Glomerular endothelial cell (primary cell): ENCODE measurements at regions not wholly inside any gene's neighbourhood (a gene's known extent, or its start where the extent isn't known, plus 50 kb on each side); places are given as distances from the start of the nearest gene placed in this dataset.

Experiments
- DNase-seq: peaks from one replicate; pipeline ENCODE4 v3.0.0-alpha.2; 2011; ENCODE audit warnings: low read depth, low spot score; ENCODE audit errors: extremely low read depth

DNA sequence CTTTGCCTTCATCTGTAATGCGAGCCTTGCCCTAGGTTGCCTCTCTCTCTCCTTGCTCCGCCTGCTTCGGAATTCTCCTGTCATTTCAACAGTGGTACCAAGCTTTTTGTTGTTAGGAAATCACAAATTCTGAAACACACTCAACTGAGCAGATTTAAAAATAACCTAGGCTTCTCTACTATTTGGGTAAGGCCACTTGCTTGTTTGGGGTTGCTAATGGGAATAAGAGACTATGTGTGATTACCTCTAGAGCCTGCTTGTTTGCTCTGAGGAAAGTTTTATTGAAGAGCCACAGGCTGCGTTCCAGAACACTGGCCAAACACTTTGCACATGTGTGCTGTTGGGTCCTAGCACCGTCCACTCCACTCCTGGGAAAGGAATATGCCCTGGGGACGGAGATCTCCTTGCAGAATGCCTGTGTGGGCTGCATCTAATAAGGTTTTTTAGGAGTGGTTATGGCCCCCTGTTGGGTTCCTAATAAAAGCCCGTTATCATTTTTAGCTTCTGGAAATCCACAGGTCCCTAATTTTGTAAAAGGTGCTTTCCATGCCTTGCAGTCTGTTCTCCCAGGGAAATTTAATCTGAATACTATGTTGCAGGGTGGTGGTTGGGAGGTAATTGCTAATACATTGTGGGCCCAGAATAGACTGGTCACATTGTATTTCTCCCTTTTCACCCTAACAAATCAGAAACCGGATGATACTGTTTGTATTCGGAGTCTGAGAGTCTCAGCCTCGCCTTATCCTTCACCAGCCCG, 68.7 kb upstream of the KLF6 start:
- no peak for DNase-seq

DNA sequence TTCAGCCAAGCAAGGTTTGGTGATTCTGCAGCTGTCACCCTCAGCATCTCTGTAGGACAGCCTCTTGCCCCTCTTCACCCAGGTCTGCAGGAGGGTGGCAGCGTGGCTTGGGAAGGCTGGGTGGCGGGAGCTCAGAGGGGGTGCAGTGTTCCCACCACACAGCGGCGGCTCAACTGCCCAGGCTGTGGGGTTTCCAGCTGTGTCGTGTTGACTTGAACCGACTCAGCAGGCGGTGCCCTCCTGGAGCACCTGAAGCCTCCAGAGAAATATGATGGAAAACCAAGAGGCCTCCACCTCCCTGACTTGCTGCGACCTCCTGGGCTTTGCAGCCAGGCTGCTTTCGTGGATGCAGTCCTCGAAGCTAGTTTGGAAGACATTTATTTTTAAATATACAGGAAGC, 68.0 kb upstream of the KLF6 start:
- no peak for DNase-seq

DNA sequence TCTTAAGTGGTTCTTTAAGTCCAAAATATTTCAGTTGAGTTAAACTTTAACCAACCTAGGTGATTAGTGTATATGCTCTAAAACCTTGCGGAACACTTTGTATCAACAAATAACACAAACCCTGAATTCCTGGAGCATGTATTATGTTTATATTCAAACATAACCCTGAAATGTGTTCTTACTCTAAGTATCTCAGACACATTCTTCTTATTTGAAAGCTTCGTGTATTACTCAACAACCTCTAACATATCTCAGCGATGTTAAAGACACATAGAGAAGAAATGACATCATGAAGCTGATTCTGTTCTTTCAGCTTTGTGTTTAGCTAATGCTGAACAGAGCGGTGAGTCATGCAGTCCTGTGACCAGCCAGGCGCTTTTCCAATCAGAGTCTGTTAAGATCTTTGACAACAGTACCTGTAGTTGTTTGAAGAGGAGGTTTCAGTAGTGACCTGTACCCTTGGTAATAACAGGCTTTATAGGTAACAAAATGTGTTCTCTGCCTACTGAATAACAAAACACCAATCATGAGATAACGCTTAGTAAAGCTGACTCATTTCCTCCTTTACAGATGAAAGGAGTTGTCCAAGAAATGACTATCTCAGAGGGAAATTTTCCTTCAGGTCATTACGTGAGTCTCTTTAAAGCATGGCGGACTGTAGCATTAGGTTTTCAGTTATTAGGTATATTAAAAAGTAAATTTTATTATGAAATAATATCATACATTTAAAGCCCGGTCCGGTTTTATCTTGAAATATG, 67.3 kb upstream of the KLF6 start:
- DNase-seq, result peak; percentile 99

DNA sequence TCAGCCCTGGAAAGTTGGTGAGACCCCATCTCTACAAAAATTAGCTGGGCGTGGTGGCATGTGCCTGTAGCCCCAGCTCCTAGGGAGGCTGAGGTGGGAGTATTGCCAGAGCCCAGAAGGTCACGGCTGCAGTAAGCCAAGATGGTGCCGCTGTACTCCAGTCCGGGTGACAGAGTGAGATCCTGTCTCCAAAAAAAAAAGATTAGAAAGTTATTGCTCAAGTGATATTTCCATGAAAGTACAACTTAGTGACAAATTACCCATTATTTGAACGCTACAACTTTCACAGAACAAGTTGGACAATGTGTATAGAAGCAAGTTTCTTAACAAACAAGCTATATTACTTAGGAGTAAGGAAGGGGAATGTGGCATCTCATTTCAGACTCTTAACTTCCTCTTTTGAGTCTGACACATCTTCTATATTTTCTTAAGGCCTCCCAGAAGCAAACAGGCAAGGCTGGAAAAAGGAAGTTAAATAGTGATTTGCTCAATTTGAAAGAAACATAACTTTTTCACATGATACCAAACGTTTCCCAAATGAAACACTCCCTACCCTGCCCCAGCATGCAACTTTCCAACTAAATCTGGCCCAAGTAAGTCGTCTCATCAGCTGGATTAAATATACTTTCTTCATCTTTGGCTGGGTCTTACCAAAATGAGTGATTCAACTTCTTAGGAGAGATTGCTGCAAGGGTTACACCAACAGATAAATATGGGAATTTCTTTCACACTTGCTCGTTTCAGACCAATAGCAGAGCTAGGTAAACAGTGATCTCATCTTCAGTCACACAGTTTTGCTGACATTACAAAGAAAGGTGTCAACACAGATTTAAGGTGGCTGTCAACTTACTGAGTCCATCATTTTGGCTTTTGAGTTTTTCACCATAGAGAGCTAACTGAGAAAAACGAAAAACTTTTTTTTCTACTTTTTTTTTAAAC, 66.3 kb upstream of the KLF6 start:
- no peak for DNase-seq

DNA sequence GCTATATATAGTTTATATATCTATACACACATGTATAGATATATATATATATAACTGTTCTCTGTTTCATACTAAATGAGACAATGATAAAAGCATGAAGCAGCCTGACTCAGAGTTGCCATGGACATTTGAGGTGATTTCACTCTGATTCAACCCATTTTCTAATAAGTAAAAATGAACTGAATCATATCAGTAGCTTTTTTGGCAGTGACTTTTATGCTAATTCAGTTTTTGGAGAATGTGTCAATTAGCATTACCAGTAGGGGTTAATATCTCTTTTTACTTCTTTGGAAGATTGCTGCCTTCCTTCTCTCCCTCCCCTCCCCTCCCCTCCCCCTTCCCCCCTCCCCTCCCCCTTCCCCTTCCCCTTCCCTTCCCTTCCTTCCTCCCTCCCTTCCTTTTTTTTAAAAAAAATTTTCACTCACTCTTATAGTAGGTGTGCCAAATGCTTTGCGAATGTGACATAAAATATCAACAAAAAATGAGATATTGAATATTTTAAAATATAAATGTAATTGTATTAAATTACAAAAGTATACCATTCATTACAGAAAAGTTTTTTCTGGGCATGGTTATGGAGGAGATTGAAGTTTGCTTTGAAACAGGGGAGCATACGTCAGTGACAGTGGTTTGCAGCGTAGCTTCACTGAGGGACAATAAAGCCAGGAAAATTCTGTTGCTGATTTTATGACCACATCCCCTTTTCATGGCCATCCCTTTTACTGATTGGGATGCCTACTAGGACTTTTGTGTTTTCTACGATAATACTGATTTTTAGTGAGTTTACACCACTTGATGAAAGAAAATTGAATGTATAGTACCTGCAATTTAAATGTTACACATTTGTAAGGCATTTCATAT, 64.0 kb upstream of the KLF6 start:
- DNase-seq, result no peak

DNA sequence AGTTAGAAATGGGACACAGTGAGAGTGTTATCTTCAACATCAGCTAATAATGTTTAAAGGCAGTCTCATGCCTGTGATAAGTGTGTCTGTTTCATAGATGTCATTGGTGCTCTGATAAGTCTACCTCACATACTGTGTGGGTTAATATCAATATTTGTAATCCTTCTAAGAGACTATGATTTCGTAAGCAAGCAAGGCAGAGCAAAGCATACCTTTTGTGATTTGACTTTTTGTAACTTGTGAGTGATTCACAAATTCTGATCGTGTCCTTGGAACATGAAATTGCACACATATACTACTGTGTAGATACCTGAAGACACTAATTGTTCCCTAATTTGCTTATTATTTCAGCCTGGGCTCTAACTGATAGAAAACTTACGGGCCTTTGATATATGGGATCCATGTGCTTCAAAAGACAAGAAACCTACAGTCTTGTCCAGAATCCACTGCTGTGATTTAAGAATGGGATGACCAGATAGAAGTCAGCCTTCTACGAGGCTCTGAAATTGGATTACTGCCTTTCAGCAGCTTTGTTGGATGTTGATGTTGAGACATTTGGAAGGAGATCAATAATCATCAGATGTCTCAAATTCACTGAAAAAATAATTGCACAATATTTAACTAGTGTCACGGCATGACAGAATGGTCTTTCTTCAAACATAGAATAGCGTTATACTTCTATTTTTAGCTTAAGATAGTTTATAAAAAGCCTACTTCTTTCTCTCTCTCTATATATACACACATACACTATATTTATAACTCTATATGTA, 63.2 kb upstream of the KLF6 start:
- DNase-seq, result no peak

DNA sequence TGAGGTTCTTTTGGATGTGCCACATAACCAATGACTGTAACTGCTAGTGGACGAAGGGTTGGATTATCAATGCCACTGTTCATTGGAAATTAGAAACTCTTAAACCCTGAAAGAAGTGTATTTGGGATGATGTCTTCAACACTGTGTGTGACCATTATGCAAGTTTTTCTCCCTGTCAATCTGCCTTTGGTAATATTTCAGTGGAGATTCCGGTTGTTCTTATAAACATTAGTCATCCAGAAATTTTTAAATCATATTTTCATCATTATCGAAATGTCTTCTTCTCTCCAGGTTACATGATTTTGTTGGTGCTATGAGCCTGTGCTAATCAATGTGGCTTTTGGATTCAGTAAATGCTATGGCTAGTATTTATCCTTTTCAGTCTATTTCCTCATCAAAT, 61.7 kb upstream of the KLF6 start:
- no peak for DNase-seq

DNA sequence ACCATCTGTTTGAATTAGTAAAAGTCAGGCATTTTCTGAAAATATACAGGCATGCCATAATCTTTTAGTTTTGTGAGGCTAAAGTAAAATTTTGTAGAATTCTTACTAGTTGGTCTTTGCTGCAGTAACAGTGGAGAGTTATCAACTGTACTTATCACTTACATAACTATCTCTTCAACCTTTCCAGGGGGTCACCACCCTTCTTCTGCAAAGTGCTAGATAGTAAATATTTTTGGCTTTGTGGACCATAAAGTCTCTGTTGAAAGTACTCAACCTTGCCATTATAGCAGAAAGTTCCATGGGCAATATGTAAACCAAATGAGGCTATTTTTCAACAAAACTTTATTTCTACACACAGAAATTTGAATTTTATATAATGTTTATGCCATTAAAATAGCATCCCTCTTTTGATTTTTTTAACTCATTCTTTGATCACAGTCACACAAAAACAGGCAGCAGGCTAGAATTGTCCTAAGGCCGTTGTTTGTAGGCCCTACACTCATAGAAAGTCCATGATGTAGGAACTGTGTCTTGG, 59.5 kb upstream of the KLF6 start:
- DNase-seq, result no peak

DNA sequence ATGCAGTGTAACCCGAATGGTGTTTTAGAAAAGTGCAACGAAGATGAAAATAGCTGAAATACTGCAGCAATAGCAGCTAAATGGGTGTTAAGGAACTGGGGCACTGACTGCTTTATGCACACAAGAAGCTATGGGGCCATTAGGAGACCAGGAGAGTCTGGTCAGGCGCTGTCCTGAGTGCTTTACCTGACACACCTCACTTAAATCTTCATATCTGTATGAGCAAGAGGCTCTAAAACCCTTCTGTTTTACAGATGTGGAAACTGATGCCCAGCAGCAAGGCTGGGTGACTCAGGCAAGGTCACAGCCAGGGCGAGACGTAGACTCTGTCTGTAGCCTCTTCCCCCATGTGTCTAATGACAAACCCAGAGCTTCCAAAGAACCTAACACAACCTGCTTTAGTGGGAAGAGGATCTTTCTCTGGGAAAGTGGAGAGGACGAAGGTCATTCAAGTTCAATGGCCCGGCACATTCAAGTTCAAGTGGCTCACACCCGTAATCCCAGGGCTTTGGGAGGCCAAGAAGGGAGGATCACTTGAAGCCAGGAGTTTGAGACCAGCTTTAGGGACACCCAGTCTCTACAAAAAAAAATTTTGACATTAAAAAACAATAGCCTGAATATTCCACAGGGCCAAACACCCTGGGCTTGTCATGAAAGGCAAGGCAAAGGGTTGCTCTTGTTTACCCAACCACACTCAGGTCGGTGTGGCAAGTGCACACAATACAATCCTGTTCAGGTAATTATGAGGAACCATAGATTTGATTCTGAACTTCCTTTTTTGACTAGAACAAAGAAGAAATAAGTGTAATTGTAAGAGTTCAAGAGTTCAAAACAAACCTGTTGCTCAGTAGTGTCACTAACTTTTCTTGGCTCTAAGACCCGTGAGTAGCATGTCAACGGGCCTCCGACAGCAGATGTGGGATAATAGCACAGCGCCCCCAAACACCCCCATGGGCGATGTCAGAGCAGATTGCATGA, 53.7 kb upstream of the KLF6 start:
- no peak for DNase-seq

DNA sequence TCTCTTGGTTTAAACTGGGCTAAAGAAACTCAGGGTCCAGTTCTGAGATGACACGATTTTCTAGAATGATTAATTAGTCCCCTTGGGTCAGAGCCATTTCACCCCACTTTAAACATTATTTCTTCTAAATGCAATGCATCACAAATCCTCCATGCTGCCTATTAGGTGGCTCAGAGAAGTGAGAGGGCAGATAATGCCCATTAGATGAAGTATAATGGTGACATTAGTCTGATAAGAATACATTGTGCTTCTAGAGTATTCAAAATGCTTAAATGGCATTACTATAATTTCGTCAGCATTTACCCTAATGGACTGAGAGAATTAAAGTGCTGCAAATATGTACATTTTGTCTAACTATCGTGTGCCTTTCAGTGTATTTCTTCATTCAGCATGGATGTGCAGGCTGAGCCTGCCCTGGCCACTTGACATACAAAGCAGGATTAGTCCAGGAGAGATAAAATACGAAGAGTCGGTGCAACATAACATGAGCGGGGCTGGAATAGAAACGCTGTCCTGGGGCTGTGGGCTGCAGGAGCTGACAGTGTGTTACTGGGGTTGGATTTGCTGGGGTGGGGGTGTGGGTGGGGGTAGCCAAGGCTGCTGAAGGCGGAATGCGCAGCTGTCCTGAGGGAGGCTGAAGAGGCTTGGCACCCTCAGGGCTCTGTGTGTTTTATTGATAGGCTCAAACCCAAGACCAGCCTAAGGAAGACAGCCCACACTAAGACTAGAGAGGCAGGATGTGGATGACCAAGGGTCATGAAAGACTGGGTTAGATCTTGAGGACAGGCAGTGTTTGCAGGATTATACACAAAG, 52.8 kb upstream of the KLF6 start:
- DNase-seq, result no peak

DNA sequence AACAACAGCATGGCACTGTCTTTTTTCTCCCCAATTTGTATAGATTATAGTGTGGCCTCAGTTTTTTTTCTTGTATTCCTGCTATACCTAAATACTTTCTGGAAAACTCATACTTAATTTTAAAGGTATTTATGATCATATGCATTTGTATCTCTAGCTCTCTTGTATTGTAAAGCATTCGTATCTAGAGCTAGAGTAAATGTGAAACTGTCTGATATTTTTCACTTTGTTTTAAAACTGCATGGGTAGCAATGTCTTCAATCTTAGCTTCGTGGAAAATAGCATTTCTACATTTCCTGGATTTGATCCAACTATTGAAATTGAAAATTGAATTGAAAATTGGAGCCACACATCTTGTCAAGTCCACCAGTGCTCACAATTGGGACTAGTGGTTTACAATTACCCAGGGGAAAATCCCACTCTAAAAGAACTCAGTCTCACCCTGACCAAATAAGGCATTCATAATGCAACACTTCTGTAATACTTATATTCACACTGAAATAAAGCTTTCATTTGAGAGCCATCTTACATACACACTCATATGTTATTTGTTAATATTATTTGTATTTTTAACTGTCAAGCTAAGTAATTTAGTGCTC, 51.3 kb upstream of the KLF6 start:
- no peak for DNase-seq

DNA sequence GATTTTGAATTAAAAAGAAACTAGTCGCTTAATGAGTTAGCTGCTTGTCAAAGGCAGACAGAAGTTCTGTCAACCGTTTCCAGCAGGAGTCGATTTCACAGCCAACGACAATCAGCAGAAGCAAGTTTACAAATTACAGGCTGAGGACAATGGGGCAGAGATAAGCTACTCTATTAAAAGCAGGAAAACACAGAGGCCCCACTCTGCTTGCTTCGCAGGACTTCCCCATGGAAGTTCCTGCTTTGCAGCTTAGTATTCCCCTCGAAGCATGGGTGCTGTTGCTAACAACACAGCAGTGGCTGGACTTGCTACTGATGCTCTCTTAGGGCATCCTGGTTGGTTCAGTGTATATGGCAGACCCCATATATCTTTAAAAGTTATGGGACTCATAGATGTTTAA, 50.8 kb upstream of the KLF6 start:
- DNase-seq, result peak; percentile 20

DNA sequence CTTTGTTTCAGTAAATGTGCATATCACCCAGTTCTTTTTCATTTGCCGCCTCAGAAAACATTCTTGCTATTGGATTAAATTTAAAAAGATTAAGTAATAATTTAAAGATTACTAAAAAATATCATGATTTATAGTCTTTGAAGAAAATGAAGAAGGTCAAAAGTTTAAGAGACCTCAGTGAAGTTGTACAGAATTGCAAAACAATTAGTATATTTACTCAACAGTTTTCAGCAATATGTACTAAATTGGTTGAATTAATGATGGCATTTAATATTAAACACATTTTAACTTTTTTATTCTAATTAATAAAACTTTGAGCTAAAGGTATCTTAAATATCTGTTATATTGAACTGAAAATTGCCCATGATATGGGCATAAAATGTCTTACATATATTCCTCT, 49.9 kb upstream of the KLF6 start:
- DNase-seq, result no peak
